ENCODE measurements at regions not wholly inside any gene's neighbourhood (a gene's known extent, or its start where the extent isn't known, plus 50 kb on each side); places are given as distances from the start of the nearest gene placed in this dataset.

DNA sequence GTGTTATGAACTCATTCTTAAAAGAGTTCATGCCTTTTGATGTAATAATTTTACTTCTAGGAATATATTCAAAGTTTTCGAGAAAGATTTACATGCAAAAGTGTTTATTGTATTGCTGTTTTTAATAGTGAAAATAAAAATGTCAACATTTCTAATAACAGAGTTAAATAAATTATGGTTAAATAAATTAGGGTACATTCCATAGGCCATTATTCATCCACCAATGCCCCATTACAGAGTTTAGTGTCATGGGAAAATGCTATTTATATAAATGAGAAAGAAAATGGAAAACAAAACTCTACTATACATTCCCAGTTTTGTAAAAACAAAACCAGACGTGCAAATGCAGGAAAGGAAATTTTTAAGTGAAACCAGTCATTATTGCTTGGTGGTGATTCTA, 538.1 kb upstream of the TBL1XR1 start:
- no peaks in the 10 kb centered on the region for H3K36me3 ChIP-seq
- no peaks in the 10 kb centered on the region for H3K9me3 ChIP-seq
- TF ChIP-seq POLR2AphosphoS5 (IDR thresholded peaks at IDR 0.05) (no peak), POLR2A (IDR thresholded peaks at IDR 0.05) (no peak)
- TF ChIP-seq, protein P1, sequence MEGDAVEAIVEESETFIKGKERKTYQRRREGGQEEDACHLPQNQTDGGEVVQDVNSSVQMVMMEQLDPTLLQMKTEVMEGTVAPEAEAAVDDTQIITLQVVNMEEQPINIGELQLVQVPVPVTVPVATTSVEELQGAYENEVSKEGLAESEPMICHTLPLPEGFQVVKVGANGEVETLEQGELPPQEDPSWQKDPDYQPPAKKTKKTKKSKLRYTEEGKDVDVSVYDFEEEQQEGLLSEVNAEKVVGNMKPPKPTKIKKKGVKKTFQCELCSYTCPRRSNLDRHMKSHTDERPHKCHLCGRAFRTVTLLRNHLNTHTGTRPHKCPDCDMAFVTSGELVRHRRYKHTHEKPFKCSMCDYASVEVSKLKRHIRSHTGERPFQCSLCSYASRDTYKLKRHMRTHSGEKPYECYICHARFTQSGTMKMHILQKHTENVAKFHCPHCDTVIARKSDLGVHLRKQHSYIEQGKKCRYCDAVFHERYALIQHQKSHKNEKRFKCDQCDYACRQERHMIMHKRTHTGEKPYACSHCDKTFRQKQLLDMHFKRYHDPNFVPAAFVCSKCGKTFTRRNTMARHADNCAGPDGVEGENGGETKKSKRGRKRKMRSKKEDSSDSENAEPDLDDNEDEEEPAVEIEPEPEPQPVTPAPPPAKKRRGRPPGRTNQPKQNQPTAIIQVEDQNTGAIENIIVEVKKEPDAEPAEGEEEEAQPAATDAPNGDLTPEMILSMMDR (IDR thresholded peaks at IDR 0.05) = no peak
- H3K27me3 ChIP-seq = no peaks in the 10 kb centered on the region
- intact Hi-C loops (cut with DNase I; ENCODE audit: low total_unique reads) = no loop called here
- H3K27ac ChIP-seq = no peak overlapping the region
- H3K4me3 ChIP-seq = no peak overlapping the region
- DNase-seq (ENCODE audit: low spot score in 2 of 2) = no peak
- no peaks in the 10 kb centered on the region for H3K4me1 ChIP-seq

DNA sequence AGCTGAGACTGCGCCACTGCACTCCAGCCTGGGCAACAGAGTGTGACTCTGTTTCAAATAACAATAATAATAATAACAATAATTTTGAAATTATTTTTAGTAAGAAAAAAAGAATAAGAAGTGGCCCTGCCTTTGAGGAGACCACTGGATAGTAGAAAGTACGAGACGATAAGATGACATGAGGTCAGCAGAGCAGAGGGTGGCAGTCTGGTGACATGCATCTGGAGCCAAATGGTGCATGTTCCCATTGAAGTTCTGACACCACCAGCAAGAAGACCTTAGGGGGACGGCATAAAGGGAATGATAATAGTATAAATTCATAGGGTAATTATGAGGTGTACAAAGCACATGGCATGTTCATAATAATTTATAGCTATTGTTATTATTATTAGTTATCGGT, 542.2 kb upstream of the TBL1XR1 start:
- no peaks in the 10 kb centered on the region for H3K36me3 ChIP-seq
- intact Hi-C loops (cut with DNase I; ENCODE audit: low total_unique reads) = no loop called here
- no peak overlapping the region for H3K4me3 ChIP-seq
- no peaks in the 10 kb centered on the region for H3K9me3 ChIP-seq
- H3K4me1 ChIP-seq = no peaks in the 10 kb centered on the region
- H3K27ac ChIP-seq = no peak overlapping the region
- no peak for DNase-seq (ENCODE audit: low spot score in 2 of 2)
- H3K27me3 ChIP-seq = no peaks in the 10 kb centered on the region
- TF ChIP-seq, protein P1 (IDR thresholded peaks at IDR 0.05) = no peak
- TF ChIP-seq POLR2A (IDR thresholded peaks at IDR 0.05) (no peak), POLR2AphosphoS5 (IDR thresholded peaks at IDR 0.05) (no peak)

DNA sequence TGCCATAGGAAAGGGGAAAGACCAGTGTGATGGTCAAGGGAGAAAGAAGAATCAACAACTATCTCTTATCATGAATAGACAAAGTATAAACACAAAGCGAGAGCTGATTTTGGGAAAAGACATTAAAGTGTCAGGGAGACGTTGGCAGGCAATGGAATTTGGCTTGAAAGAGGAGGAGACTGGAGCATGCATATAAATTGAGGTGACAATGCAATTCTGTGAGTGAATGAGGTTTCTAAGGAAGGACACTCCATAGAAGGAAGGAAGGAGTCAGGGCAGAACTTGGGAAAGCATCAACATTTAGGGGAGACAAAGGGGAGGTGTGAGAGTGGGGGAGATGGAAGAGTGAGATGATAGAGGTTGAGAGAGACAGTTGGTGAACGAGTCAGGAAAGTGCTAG, 543.0 kb upstream of the TBL1XR1 start:
- DNase-seq (ENCODE audit: low spot score in 2 of 2) = no peak
- Histone ChIP-seq H3K4me3 (no peak overlapping the region), H3K27me3 (no peaks in the 10 kb centered on the region), H3K27ac (no peak overlapping the region), H3K9me3 (no peaks in the 10 kb centered on the region), H3K36me3 (no peaks in the 10 kb centered on the region), H3K4me1 (no peaks in the 10 kb centered on the region)
- intact Hi-C loops (cut with DNase I; ENCODE audit: low total_unique reads) = no loop called here
- TF ChIP-seq POLR2AphosphoS5 (IDR thresholded peaks at IDR 0.05) = no peak
- TF ChIP-seq POLR2A (IDR thresholded peaks at IDR 0.05) = no peak
- TF ChIP-seq, protein P1 (IDR thresholded peaks at IDR 0.05) = no peak

DNA sequence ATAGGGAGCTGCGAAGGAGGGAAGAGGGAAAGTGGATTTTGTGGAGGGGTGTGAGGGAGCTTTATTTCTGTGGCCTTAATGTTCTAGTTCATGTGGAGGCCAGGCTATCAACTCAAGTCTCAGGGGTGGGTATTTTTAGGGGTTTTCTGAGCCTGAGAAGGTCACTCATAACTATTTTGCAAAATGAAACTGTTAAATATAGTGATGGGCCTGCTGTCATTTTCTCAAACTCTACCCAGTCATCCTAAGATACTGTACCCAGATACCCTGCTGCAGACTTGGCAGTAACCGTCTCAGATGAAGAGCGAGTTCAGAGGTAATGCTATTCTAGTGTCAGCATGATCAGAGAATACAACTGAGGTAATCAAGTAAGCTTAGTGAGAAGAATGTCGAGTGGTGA, 545.0 kb upstream of the TBL1XR1 start:
- H3K27ac ChIP-seq = no peak overlapping the region
- no peak for TF ChIP-seq POLR2AphosphoS5 (IDR thresholded peaks at IDR 0.05)
- no peak for TF ChIP-seq POLR2A (IDR thresholded peaks at IDR 0.05)
- TF ChIP-seq, protein P1 (IDR thresholded peaks at IDR 0.05) = no peak
- H3K27me3 ChIP-seq = no peaks in the 10 kb centered on the region
- H3K4me3 ChIP-seq = no peak overlapping the region
- intact Hi-C loops (cut with DNase I; ENCODE audit: low total_unique reads) = no loop called here
- no peaks in the 10 kb centered on the region for H3K4me1 ChIP-seq
- no peak for DNase-seq (ENCODE audit: low spot score in 2 of 2)
- H3K9me3 ChIP-seq = no peaks in the 10 kb centered on the region
- H3K36me3 ChIP-seq = no peaks in the 10 kb centered on the region

DNA sequence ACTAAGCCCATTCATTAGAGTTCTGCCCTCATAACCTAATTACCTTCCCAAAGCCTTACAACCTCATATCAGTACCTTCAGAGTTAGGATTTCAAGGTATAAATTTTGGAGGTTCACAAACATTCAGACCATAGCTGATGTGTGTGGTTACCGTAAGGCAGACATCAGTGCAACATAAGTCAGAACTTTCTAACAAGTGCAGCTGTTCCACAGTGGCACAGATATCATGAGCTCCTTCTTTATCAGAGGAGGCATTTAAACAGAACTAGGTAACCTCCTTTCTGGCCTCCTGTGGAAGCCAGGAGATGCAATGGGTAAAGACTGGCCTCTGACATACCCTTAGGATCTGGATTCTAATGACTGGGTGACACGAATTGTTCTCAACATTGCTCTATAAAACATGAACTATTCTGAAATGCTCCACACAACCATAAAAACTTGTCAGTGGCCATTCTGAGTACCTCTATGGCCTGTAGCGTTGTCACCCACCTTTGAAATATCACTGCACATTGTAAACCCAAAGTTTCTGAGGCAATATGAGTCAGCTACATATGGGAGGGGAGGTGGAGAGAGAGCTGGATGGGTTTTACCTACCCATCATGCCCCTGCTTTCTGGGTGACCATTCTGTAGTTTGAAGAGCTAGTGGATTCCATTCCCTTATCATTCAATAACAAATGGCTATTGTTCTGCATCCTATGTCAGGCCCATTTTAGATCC, 546.0 kb upstream of the TBL1XR1 start:
- Histone ChIP-seq H3K27me3 (no peaks in the 10 kb centered on the region), H3K4me3 (no peak overlapping the region), H3K27ac (no peak overlapping the region), H3K36me3 (no peaks in the 10 kb centered on the region), H3K9me3 (no peaks in the 10 kb centered on the region), H3K4me1 (no peaks in the 10 kb centered on the region)
- DNase-seq (ENCODE audit: low spot score in 2 of 2) = no peak
- TF ChIP-seq POLR2AphosphoS5 (IDR thresholded peaks at IDR 0.05) (no peak), POLR2A (IDR thresholded peaks at IDR 0.05) (no peak)
- TF ChIP-seq, protein P1 (IDR thresholded peaks at IDR 0.05) = no peak
- intact Hi-C loops (cut with DNase I; ENCODE audit: low total_unique reads) = no loop called here

Data from breast epithelium (tissue), 4 donors.